COLO668 (cell line): ENCODE measurements at regions not wholly inside any gene's neighbourhood (a gene's known extent, or its start where the extent isn't known, plus 50 kb on each side); places are given as distances from the start of the nearest gene placed in this dataset.
"Not testable (repeated sequence)": the region's sequence is repeated elsewhere in the genome, so short reads cannot be mapped to it uniquely, and the experiment has no call there.

Experiments used
- DNase-seq: peaks from one replicate; lab custom pipeline; 2025; ENCODE audit not compliant: unreplicated experiment; lab: John Stamatoyannopoulos, UW

DNA sequence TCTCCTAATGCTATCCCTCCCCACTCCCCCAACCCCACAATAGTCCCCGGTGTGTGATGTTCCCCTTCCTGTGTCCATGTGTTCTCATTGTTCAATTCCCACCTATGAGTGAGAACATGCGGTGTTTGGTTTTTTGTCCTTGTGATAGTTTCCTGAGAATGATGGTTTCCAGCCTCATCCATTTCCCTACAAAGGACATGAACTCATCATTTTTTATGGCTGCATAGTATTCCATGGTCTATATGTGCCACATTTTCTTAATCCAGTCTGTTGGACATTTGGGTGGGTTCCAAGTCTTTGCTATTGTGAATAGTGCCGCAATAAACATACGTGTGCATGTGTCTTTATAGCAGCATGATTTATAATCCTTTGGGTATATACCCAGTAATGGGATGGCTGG lies 537.1 kb upstream of the KLF4 start:
- not testable (repeated sequence) for DNase-seq

- no peak for DNase-seq
Observed at GRCh38 chr9:108024604-108025003, 535.0 kb upstream of the KLF4 start.

- no peak for DNase-seq
Observed at GRCh38 chr9:108022246-108022935, 532.8 kb upstream of the KLF4 start.

DNA sequence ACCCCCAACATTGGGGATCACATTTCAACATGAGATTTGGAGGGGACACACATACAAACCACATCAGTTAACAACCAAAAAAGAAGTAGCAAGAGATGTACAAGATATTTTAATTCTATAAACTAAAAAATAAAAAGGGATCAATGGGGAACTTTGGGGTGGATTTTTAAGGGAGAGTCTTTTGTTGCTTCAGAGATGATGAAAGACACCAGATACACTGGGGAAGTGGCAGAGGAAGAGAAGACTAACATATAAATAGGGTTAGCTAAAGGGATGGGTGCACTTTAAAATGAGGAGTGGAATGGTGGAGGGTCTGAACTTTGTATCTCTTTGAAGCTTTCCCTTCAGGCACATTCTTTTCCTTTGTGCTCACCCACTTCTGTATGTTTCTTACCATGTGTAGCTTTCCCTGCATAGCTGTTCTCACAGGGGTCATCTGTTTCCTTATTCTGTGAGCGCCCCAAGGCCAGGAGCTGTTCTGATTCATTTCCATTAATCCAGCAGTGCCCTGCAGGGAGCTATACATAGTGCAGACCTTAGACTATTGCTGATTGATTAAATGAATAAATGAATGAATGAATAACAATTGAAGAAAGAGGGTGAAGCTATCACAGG lies 531.6 kb upstream of the KLF4 start:
- DNase-seq, result no peak

GRCh38 chr9:108019821-108020220 lies 530.3 kb upstream of the KLF4 start:
- no peak for DNase-seq

GRCh38 chr9:108017671-108018070 lies 528.1 kb upstream of the KLF4 start:
- DNase-seq, result no peak

GRCh38 chr9:108016446-108016845 lies 526.9 kb upstream of the KLF4 start:
- DNase-seq, result no peak

DNA sequence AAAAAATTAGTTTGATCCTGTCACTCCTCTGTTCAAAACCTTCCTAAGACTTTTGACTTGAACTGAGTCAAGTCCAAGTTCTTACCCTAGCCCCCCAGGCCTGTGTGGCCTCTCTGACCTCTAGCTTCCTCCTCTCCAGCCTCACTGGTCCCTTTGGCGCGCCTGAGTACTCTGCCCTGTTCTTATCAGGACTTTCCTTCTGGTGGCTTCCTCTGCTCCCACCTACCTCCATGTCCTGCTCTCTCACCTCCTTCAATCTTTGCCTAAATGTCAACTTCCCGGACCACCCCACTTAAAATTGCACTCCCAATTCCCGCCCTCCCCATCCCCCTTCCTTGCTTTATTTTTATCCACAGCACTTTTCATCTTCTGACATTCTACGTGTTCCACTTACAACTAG lies 526.1 kb upstream of the KLF4 start:
- DNase-seq, result no peak

DNA sequence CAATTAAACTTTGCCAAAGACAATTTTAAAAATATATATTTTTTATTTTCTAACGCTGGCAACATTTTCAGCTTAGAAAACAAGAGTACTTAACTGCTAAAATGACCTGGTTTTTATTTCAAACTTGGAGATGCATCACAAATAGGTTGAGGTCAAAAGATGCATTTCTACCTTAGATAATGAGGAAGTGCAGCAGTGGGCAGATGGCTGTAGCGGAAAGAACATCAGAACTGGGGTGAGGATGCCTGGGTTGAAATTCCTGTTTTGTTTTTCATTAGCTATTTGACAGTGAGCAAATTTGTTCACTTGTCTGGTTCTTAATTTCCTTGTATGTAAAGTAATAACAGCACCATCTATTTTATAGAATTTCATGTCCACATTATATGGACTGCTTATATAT lies 524.8 kb upstream of the KLF4 start:
- no peak for DNase-seq

- DNase-seq, result no peak
Observed at GRCh38 chr9:108012886-108013665, 523.5 kb upstream of the KLF4 start.

- DNase-seq, result no peak
Observed at GRCh38 chr9:108012405-108012804, 522.8 kb upstream of the KLF4 start.

DNA sequence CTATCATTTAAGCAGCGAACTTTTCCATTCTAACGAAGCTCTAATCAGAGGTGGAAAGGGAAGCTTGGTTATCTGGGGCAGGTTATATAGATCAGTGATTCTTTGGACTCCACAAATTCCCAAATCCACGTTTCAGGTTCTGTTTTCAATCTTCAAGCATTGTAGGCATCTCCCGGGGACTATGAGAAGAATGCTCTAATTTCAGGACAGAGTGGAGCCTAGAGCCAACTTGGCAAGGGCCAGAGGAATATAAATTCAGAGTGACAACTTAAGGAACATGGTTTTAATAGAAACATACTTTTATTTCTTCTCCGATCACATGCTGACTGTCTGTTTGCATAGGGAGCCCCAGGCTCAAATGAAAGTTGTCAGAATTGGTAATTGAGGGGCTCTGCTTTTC lies 514.0 kb upstream of the KLF4 start:
- no peak for DNase-seq

DNA sequence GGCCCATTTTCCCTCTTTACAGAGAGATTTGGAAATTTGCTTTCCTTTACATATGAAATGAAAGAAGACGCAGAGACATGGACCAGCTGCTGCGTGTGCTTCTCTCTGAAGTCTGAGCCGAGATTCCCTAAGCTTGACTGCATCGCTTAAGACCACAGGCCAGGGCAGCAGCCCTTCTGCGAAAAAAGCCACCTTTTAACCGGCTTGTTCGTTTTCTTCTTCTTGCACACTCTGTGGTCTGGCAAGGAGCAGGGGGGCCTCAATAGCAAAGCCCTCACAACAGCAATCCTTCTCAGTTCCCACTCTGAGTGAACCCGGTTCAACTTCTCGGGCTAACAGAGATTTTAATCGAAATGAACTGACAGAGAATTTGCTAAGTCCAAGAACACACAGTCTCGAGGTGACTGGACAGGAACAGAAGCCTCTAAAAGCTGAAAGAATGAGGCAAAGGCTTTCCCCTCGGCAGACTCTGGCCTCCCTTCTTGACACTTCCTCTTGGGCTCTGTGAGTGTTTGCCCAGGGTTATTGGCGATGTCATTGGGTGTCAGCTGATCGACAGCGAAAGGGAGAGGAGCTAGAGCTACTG lies 512.9 kb upstream of the KLF4 start:
- no peak for DNase-seq

DNA sequence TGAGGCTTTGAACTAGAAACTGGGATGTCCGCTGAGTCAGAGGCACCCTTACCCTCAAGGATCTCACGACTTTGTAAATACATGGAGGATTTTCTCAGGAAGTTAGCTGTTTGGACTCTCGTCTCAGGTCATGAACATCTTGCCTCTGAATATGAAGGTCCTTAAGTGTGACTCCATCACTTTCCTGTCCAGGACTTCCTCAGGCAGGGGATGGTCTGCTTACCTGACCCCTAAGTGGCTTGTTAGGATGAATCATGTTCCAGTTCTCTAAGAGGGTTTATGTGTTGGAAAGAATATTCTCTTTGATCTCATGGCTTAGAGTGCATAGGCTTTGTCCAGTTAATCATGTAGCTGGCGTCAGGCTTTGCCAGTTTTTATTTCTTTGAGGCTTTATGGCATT lies 511.7 kb upstream of the KLF4 start:
- no peak for DNase-seq

GRCh38 chr9:107999890-108000289 lies 510.3 kb upstream of the KLF4 start:
- no peak for DNase-seq

- no peak for DNase-seq
Observed at GRCh38 chr9:107999011-107999410, 509.4 kb upstream of the KLF4 start.

DNA sequence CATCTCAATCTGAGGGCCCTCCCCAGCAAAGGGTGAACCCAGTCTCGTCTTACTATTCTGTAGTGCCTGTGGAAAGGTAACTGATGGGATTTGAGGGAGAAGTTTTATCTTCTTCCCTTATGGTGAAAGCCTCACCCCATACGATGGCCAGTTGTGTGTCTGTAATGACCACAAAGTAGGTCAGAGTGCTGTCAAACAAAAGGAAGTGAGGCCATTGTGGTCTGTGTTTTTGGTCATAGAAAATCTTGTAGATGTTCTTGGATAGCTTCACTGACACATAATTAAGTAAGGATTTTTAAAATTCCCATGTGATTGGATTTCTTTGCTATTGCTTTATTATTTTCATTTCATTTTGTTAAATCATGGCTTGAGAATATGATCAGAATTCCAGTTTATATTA lies 505.1 kb upstream of the KLF4 start:
- no peak for DNase-seq

DNA sequence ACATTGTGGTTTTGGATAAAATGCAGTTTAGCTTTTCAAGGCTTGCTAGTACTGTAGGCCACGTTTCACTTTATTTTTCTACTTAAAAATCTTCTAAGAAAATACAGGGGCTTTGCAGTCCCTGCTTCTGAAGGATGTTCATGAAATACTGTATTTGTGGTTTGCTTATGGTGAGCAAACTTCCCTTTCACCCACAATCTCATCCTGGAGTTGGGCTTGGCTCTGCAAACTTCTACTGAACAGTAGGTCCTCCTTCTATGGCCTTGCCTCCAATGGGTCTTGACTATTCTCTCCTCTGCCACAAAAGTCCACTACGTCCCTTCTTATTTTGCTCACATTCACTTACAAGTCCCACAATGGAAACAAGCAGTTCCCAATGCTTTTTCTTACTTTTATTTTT lies 502.7 kb upstream of the KLF4 start:
- DNase-seq, result no peak

GRCh38 chr9:107991581-107991980 lies 502.0 kb upstream of the KLF4 start:
- no peak for DNase-seq

DNA sequence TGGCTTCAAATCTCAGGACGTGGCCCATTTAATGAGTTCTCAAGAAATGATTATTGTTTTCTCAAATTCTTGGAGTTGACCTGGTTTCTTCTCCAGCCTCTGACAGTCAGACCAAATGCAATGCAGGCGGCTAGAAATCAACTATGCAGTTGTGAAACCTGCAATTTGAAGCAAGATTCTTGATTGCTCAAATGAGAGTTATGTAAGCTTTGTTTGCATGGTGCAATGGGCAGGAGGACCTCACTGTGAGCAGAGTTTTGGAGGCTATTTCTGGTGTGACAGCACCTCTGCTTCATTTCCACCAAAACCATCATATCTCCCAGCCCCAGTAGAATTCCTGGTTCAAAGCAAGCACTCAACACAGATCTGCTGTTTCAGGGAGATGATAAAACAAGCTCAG lies 500.0 kb upstream of the KLF4 start:
- no peak for DNase-seq

GRCh38 chr9:107989099-107989498 lies 499.5 kb upstream of the KLF4 start:
- no peak for DNase-seq

DNA sequence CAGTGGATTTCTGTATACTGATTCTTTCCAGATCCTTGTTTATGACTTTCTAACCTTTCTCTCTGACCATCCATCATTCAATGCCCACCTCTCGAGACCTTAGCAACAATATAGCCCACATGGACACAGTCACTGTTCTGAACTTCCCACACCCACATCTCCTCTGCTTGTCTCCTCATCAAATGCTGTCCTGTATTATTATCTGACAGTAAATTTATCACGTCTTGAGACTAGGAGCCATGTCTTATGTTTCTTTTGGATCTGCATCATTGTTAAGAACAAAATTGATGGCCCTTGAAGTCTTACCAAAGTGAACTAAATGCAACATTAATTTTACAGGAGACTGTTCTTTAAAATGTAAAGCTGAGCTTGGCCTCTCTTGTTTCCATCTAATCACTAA lies 495.4 kb upstream of the KLF4 start:
- no peak for DNase-seq
